HEK293 (cell line): ENCODE measurements at regions not wholly inside any gene's neighbourhood (a gene's known extent, or its start where the extent isn't known, plus 50 kb on each side); places are given as distances from the start of the nearest gene placed in this dataset.

Experiments
- CTCF ChIP-seq: fragments of 450-650 bp; formaldehyde crosslinking; IDR thresholded peaks from 2 replicates; pipeline ENCODE4 v1.5.1; 2016; ENCODE audit warnings: missing biosample characterization, missing genetic modification characterization
- ZBTB1 ChIP-seq: fragments of 450-650 bp; formaldehyde crosslinking; IDR thresholded peaks from 2 replicates; pipeline ENCODE4 v1.5.1; 2016; ENCODE audit warnings: missing biosample characterization, missing genetic modification characterization
- ZNF114 ChIP-seq: fragments of 450-650 bp; formaldehyde crosslinking; IDR thresholded peaks from 2 replicates; pipeline ENCODE4 v1.5.0; 2017; ENCODE audit warnings: missing biosample characterization, missing genetic modification characterization
- ZNF19 ChIP-seq: fragments of 450-650 bp; formaldehyde crosslinking; IDR thresholded peaks from 2 replicates; pipeline ENCODE4; 2016; ENCODE audit warnings: missing biosample characterization, missing genetic modification characterization, low read depth
- ZNF2 ChIP-seq: fragments of 450-650 bp; formaldehyde crosslinking; IDR thresholded peaks from 2 replicates; pipeline ENCODE4 v1.5.1; 2016; ENCODE audit warnings: missing biosample characterization, missing genetic modification characterization
- ZNF221 ChIP-seq: fragments of 450-650 bp; formaldehyde crosslinking; IDR thresholded peaks from 2 replicates; pipeline ENCODE4 v1.5.1; 2017; ENCODE audit warnings: missing biosample characterization, missing genetic modification characterization, borderline replicate concordance
- ZNF274 ChIP-seq, 2 experiments: fragments of 200-500 bp in 1 of 2; fragments of 450-650 bp in 1 of 2; sonication (Bioruptor generic) in 1 of 2; formaldehyde crosslinking in 1 of 2; IDR thresholded peaks; 2 replicates each; pipeline versions ENCODE4 v1.5.1 to v1.6.1; 2014 to 2016; ENCODE audit warnings: borderline replicate concordance in 1 of 2, inconsistent platforms in 1 of 2, low read length in 1 of 2, missing biosample characterization in 1 of 2, missing genetic modification characterization in 1 of 2
- ZNF324 ChIP-seq: fragments of 450-650 bp; formaldehyde crosslinking; IDR thresholded peaks from 2 replicates; pipeline ENCODE4 v1.5.1; 2016; ENCODE audit warnings: missing biosample characterization, missing genetic modification characterization
- ZNF362 ChIP-seq: fragments of 450-650 bp; formaldehyde crosslinking; IDR thresholded peaks from 2 replicates; pipeline ENCODE4 v1.5.1; 2016; ENCODE audit warnings: missing biosample characterization, missing genetic modification characterization
- TF ChIP-seq, protein P1 (sequence below): fragments of 450-650 bp; formaldehyde crosslinking; IDR thresholded peaks from 2 replicates; pipeline ENCODE4 v1.5.1; 2016; ENCODE audit warnings: missing biosample characterization, missing genetic modification characterization, borderline replicate concordance
- TF ChIP-seq, protein P2 (sequence below): fragments of 450-650 bp; formaldehyde crosslinking; IDR thresholded peaks from 2 replicates; pipeline ENCODE4 v1.5.1; 2016; ENCODE audit warnings: missing biosample characterization, missing genetic modification characterization
- TF ChIP-seq, protein P3 (sequence below): fragments of 450-650 bp; IDR thresholded peaks from 2 replicates; pipeline ENCODE4 v1.5.1; 2018; ENCODE audit warnings: missing biosample characterization, missing genetic modification characterization

DNA sequence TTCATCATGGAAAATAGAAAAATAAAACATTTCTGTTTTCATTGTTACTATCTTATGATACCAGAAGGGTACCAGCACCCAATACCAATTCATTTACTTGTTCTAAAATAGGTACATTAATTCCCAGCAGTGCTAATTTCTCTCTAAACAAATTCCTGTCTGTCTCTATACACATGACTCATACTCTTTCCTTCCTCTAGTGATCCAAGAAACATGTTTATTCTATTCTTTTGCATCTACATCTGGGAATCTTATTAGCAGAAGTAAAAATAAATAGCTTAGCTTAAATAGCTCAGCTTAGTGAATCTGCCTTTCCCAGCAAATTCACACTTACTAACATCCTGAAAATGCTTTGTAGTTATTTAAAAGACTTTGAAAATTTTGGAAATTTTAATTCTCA, 84.5 kb upstream of the MAPRE2 start:
- TF ChIP-seq ZNF19 (tag by site-specific recombination) (no peak), ZNF274 (IDR thresholded peaks at IDR 0.05; ENCODE audit: low read length) (no peak), ZNF274 (tag by site-specific recombination; IDR thresholded peaks at IDR 0.05; ENCODE audit: borderline replicate concordance) (no peak), CTCF (tag by site-specific recombination) (no peak), ZNF324 (tag by site-specific recombination) (no peak), ZNF362 (tag by site-specific recombination) (no peak), ZNF221 (tag by site-specific recombination) (no peak), ZNF2 (tag by site-specific recombination) (no peak), ZNF114 (tag by site-specific recombination) (no peak), ZBTB1 (tag by site-specific recombination) (no peak)
- TF ChIP-seq, protein P1, sequence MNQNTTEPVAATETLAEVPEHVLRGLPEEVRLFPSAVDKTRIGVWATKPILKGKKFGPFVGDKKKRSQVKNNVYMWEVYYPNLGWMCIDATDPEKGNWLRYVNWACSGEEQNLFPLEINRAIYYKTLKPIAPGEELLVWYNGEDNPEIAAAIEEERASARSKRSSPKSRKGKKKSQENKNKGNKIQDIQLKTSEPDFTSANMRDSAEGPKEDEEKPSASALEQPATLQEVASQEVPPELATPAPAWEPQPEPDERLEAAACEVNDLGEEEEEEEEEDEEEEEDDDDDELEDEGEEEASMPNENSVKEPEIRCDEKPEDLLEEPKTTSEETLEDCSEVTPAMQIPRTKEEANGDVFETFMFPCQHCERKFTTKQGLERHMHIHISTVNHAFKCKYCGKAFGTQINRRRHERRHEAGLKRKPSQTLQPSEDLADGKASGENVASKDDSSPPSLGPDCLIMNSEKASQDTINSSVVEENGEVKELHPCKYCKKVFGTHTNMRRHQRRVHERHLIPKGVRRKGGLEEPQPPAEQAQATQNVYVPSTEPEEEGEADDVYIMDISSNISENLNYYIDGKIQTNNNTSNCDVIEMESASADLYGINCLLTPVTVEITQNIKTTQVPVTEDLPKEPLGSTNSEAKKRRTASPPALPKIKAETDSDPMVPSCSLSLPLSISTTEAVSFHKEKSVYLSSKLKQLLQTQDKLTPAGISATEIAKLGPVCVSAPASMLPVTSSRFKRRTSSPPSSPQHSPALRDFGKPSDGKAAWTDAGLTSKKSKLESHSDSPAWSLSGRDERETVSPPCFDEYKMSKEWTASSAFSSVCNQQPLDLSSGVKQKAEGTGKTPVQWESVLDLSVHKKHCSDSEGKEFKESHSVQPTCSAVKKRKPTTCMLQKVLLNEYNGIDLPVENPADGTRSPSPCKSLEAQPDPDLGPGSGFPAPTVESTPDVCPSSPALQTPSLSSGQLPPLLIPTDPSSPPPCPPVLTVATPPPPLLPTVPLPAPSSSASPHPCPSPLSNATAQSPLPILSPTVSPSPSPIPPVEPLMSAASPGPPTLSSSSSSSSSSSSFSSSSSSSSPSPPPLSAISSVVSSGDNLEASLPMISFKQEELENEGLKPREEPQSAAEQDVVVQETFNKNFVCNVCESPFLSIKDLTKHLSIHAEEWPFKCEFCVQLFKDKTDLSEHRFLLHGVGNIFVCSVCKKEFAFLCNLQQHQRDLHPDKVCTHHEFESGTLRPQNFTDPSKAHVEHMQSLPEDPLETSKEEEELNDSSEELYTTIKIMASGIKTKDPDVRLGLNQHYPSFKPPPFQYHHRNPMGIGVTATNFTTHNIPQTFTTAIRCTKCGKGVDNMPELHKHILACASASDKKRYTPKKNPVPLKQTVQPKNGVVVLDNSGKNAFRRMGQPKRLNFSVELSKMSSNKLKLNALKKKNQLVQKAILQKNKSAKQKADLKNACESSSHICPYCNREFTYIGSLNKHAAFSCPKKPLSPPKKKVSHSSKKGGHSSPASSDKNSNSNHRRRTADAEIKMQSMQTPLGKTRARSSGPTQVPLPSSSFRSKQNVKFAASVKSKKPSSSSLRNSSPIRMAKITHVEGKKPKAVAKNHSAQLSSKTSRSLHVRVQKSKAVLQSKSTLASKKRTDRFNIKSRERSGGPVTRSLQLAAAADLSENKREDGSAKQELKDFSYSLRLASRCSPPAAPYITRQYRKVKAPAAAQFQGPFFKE (tag by site-specific recombination): no peak
- TF ChIP-seq, protein P2, sequence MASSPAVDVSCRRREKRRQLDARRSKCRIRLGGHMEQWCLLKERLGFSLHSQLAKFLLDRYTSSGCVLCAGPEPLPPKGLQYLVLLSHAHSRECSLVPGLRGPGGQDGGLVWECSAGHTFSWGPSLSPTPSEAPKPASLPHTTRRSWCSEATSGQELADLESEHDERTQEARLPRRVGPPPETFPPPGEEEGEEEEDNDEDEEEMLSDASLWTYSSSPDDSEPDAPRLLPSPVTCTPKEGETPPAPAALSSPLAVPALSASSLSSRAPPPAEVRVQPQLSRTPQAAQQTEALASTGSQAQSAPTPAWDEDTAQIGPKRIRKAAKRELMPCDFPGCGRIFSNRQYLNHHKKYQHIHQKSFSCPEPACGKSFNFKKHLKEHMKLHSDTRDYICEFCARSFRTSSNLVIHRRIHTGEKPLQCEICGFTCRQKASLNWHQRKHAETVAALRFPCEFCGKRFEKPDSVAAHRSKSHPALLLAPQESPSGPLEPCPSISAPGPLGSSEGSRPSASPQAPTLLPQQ (tag by site-specific recombination): no peak
- TF ChIP-seq, protein P3, sequence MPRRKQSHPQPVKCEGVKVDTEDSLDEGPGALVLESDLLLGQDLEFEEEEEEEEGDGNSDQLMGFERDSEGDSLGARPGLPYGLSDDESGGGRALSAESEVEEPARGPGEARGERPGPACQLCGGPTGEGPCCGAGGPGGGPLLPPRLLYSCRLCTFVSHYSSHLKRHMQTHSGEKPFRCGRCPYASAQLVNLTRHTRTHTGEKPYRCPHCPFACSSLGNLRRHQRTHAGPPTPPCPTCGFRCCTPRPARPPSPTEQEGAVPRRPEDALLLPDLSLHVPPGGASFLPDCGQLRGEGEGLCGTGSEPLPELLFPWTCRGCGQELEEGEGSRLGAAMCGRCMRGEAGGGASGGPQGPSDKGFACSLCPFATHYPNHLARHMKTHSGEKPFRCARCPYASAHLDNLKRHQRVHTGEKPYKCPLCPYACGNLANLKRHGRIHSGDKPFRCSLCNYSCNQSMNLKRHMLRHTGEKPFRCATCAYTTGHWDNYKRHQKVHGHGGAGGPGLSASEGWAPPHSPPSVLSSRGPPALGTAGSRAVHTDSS (tag by site-specific recombination): no peak
